ENCODE measurements at regions not wholly inside any gene's neighbourhood (a gene's known extent, or its start where the extent isn't known, plus 50 kb on each side); places are given as distances from the start of the nearest gene placed in this dataset.

GRCh38 chr13:26964278-26965250, 204.0 kb upstream of the GPR12 start:
- peak overlapping the region; percentile 60 for H3K27ac ChIP-seq (ENCODE audit: low read length)
- WGBS: 57% methylated on average over 16 of the region's 16 CpGs

GRCh38 chr13:26962671-26963070, 202.1 kb upstream of the GPR12 start:
- Histone ChIP-seq H3K27ac (ENCODE audit: low read length) (no peak overlapping the region), H3K9me3 (ENCODE audit: control insufficient read depth, low read length) (no peaks in the 10 kb centered on the region), H3K4me1 (ENCODE audit: control insufficient read depth, insufficient read depth, low read length) (peaks cover 15% of the 10 kb centered on the region), H3K27me3 (ENCODE audit: control insufficient read depth, insufficient read depth) (no peaks in the 10 kb centered on the region), H3K4me3 (ENCODE audit: low read length) (no peak overlapping the region)
- ATAC-seq (no peak), DNase-seq (no peak)
- 69% methylated on average over 2 of the region's 2 CpGs for WGBS
- intact Hi-C loops (cut with DNase I): no loop called here

More at GRCh38 chr13:26964278-26965250, 204.0 kb upstream of the GPR12 start:
- Histone ChIP-seq H3K9me3 (ENCODE audit: control insufficient read depth, low read length) (no peaks in the 10 kb centered on the region), H3K4me3 (ENCODE audit: low read length) (no peak overlapping the region), H3K4me1 (ENCODE audit: control insufficient read depth, insufficient read depth, low read length) (peaks cover 21% of the 10 kb centered on the region), H3K27me3 (ENCODE audit: control insufficient read depth, insufficient read depth) (no peaks in the 10 kb centered on the region)
- DNase-seq (peak; percentile 71 to 78 (median 75)), ATAC-seq (peak; percentile 65 to 85)
- intact Hi-C loops (cut with DNase I): no loop called here

GRCh38 chr13:26961890-26962615, 201.5 kb upstream of the GPR12 start:
- intact Hi-C loops (cut with DNase I): no loop called here
- peaks cover 11% of the 10 kb centered on the region for H3K4me1 ChIP-seq (ENCODE audit: control insufficient read depth, insufficient read depth, low read length)
- no peaks in the 10 kb centered on the region for H3K9me3 ChIP-seq (ENCODE audit: control insufficient read depth, low read length)
- no peaks in the 10 kb centered on the region for H3K27me3 ChIP-seq (ENCODE audit: control insufficient read depth, insufficient read depth)
- ATAC-seq (no peak), DNase-seq (no peak)
- no peak overlapping the region for H3K4me3 ChIP-seq (ENCODE audit: low read length)
- 85% methylated on average over 17 of the region's 17 CpGs for WGBS
- H3K27ac ChIP-seq (ENCODE audit: low read length): no peak overlapping the region

GRCh38 chr13:26957182-26957581, 196.6 kb upstream of the GPR12 start:
- ATAC-seq (no peak), DNase-seq (no peak)
- no peak overlapping the region for H3K4me3 ChIP-seq (ENCODE audit: low read length)
- WGBS: 58% methylated on average over 1 of the region's 1 CpG
- H3K27ac ChIP-seq (ENCODE audit: low read length): no peak overlapping the region
- H3K4me1 ChIP-seq (ENCODE audit: control insufficient read depth, insufficient read depth, low read length): no peaks in the 10 kb centered on the region
- H3K9me3 ChIP-seq (ENCODE audit: control insufficient read depth, low read length): no peaks in the 10 kb centered on the region
- no peaks in the 10 kb centered on the region for H3K27me3 ChIP-seq (ENCODE audit: control insufficient read depth, insufficient read depth)
- intact Hi-C loops (cut with DNase I): loop anchor here in 1 of 4 donors (10.0 kb wide), 1 partner anchor 398 kb away; no protein-coding TSS in a partner anchor

- Histone ChIP-seq H3K9me3 (ENCODE audit: control insufficient read depth, low read length) (no peaks in the 10 kb centered on the region), H3K27ac (ENCODE audit: low read length) (no peak overlapping the region), H3K4me3 (ENCODE audit: low read length) (no peak overlapping the region), H3K4me1 (ENCODE audit: control insufficient read depth, insufficient read depth, low read length) (no peaks in the 10 kb centered on the region), H3K27me3 (ENCODE audit: control insufficient read depth, insufficient read depth) (no peaks in the 10 kb centered on the region)
- WGBS: 48% methylated on average over 10 of the region's 10 CpGs
- no peak for ATAC-seq
- no peak for DNase-seq
- intact Hi-C loops (cut with DNase I): loop anchor here in 1 of 4 donors (10.0 kb wide), 1 partner anchor 398 kb away; no protein-coding TSS in a partner anchor
Measured at GRCh38 chr13:26956522-26957142, 196.0 kb upstream of the GPR12 start.

- H3K27me3 ChIP-seq (ENCODE audit: control insufficient read depth, insufficient read depth): no peaks in the 10 kb centered on the region
- H3K9me3 ChIP-seq (ENCODE audit: control insufficient read depth, low read length): no peaks in the 10 kb centered on the region
- DNase-seq (no peak), ATAC-seq (no peak)
- H3K4me1 ChIP-seq (ENCODE audit: control insufficient read depth, insufficient read depth, low read length): no peaks in the 10 kb centered on the region
- intact Hi-C loops (cut with DNase I): loop anchor here in 1 of 4 donors (10.0 kb wide), 1 partner anchor 400 kb away; no protein-coding TSS in a partner anchor
- no peak overlapping the region for H3K27ac ChIP-seq (ENCODE audit: low read length)
- 90% methylated on average over 4 of the region's 4 CpGs for WGBS
- H3K4me3 ChIP-seq (ENCODE audit: low read length): no peak overlapping the region
Measured at GRCh38 chr13:26954976-26955375, 194.4 kb upstream of the GPR12 start.

GRCh38 chr13:26953291-26953690, 192.7 kb upstream of the GPR12 start:
- DNase-seq (no peak), ATAC-seq (no peak)
- H3K4me1 ChIP-seq (ENCODE audit: control insufficient read depth, insufficient read depth, low read length): no peaks in the 10 kb centered on the region
- WGBS: 77% methylated on average over 5 of the region's 5 CpGs
- no peak overlapping the region for H3K27ac ChIP-seq (ENCODE audit: low read length)
- intact Hi-C loops (cut with DNase I): loop anchor here in 1 of 4 donors (10.0 kb wide), 1 partner anchor 402 kb away; no protein-coding TSS in a partner anchor
- no peaks in the 10 kb centered on the region for H3K9me3 ChIP-seq (ENCODE audit: control insufficient read depth, low read length)
- no peak overlapping the region for H3K4me3 ChIP-seq (ENCODE audit: low read length)
- H3K27me3 ChIP-seq (ENCODE audit: control insufficient read depth, insufficient read depth): no peaks in the 10 kb centered on the region

- Histone ChIP-seq H3K27ac (ENCODE audit: low read length) (no peak overlapping the region), H3K9me3 (ENCODE audit: control insufficient read depth, low read length) (no peaks in the 10 kb centered on the region), H3K4me3 (ENCODE audit: low read length) (no peak overlapping the region), H3K4me1 (ENCODE audit: control insufficient read depth, insufficient read depth, low read length) (no peaks in the 10 kb centered on the region), H3K27me3 (ENCODE audit: control insufficient read depth, insufficient read depth) (no peaks in the 10 kb centered on the region)
- intact Hi-C loops (cut with DNase I): loop anchor here in 1 of 4 donors (10.0 kb wide), 1 partner anchor 402 kb away; no protein-coding TSS in a partner anchor
- DNase-seq (no peak), ATAC-seq (no peak)
- WGBS: 90% methylated on average over 12 of the region's 12 CpGs
Measured at GRCh38 chr13:26952551-26953143, 192.1 kb upstream of the GPR12 start.

- intact Hi-C loops (cut with DNase I): loop anchor here in 1 of 4 donors (10.0 kb wide), 1 partner anchor 403 kb away; no protein-coding TSS in a partner anchor
- H3K27ac ChIP-seq (ENCODE audit: low read length): no peak overlapping the region
- ATAC-seq (peak; percentile 46 to 71), DNase-seq (peak in 2 of 3 donors; percentile 70 to 78)
- 68% methylated on average over 12 of the region's 12 CpGs for WGBS
- H3K27me3 ChIP-seq (ENCODE audit: control insufficient read depth, insufficient read depth): no peaks in the 10 kb centered on the region
- no peak overlapping the region for H3K4me3 ChIP-seq (ENCODE audit: low read length)
- no peaks in the 10 kb centered on the region for H3K4me1 ChIP-seq (ENCODE audit: control insufficient read depth, insufficient read depth, low read length)
- H3K9me3 ChIP-seq (ENCODE audit: control insufficient read depth, low read length): no peaks in the 10 kb centered on the region
Measured at GRCh38 chr13:26951581-26952177, 191.1 kb upstream of the GPR12 start.

GRCh38 chr13:26950968-26951367, 190.4 kb upstream of the GPR12 start:
- Histone ChIP-seq H3K27ac (ENCODE audit: low read length) (no peak overlapping the region), H3K4me1 (ENCODE audit: control insufficient read depth, insufficient read depth, low read length) (no peaks in the 10 kb centered on the region), H3K27me3 (ENCODE audit: control insufficient read depth, insufficient read depth) (no peaks in the 10 kb centered on the region), H3K4me3 (ENCODE audit: low read length) (no peak overlapping the region), H3K9me3 (ENCODE audit: control insufficient read depth, low read length) (no peaks in the 10 kb centered on the region)
- intact Hi-C loops (cut with DNase I): loop anchor here in 1 of 4 donors (10.0 kb wide), 1 partner anchor 404 kb away; no protein-coding TSS in a partner anchor
- no peak for DNase-seq
- 92% methylated on average over 17 of the region's 17 CpGs for WGBS
- no peak for ATAC-seq

All from right cardiac atrium (tissue), 5 donors.